Endothelial cell of umbilical vein (primary cell): ENCODE measurements at regions not wholly inside any gene's neighbourhood (a gene's known extent, or its start where the extent isn't known, plus 50 kb on each side); places are given as distances from the start of the nearest gene placed in this dataset.

Source experiments
- BruUV-seq: library from RNA; stranded (reverse); fragments of 400-500 nt; replicated peaks from 2 replicates; lab custom pipeline; 2021; lab: Mats Ljungman, UMichigan
- CTCF ChIA-PET: fragments of 300-600, 350-600 bp; sonication (Branson Sonifier 250); formaldehyde crosslinking; loops from one replicate; lab custom pipeline; 2021; ENCODE audit warnings: antibody characterized with exemption, inconsistent platforms; lab: Charles Lee
- POLR2A ChIA-PET: fragments of 300-600, 350-600 bp; sonication (Branson Sonifier 250); formaldehyde crosslinking; loops from one replicate; lab custom pipeline; 2021; ENCODE audit warnings: antibody characterized with exemption, inconsistent platforms; lab: Charles Lee
- DNase-seq: peaks from one replicate; pipeline ENCODE4 v3.0.0-alpha.2; 2011; ENCODE audit warnings: low read depth, low spot score
- FAIRE-seq: peaks from 2 replicates; lab custom pipeline; 2011; peaks lifted over from hg19 to GRCh38; lab: Jason Lieb, UNC
- H2AFZ ChIP-seq: 2 replicates; pipeline ENCODE4 v1.6.0; 2012; ENCODE audit warnings: low read depth, low read length, control low read depth, inconsistent platforms
- H3K27ac ChIP-seq: 2 replicates; pipeline ENCODE4 v1.5.1; 2011; ENCODE audit warnings: low read depth, mild to moderate bottlenecking, control low read depth, low read length, moderate library complexity; ENCODE audit not compliant: insufficient read depth
- H3K27me3 ChIP-seq, 2 experiments: 2 replicates each; pipeline versions ENCODE4 v1.6.0 to v1.6.1; 2011; ENCODE audit warnings: low read length in 2 of 2, mixed read lengths in 1 of 2; ENCODE audit not compliant: control insufficient read depth in 2 of 2, insufficient read depth in 2 of 2
- H3K36me3 ChIP-seq, 2 experiments: 2 replicates in 1 of 2; 3 replicates in 1 of 2; pipeline ENCODE4 v1.5.1; 2011; ENCODE audit warnings: low read length in 2 of 2, mild to moderate bottlenecking in 1 of 2, moderate library complexity in 1 of 2; ENCODE audit not compliant: control insufficient read depth in 2 of 2, insufficient read depth in 2 of 2; ENCODE audit errors: extremely low read depth in 1 of 2
- H3K4me1 ChIP-seq: 3 replicates; pipeline ENCODE4 v1.5.1; 2011; ENCODE audit warnings: mild to moderate bottlenecking, low read length; ENCODE audit not compliant: control insufficient read depth, insufficient read depth; ENCODE audit errors: extremely low read depth
- H3K4me2 ChIP-seq: 2 replicates; pipeline ENCODE4 v1.6.1; 2011; ENCODE audit warnings: low read length, control low read depth, mixed read lengths; ENCODE audit not compliant: insufficient read depth
- H3K4me3 ChIP-seq, 3 experiments: fragments of 200-600 bp in 1 of 3; sonication (generic), shearing (Covaris generic) in 1 of 3; replicated peaks in 1 of 3; 2 replicates each; pipeline ENCODE4 v1.5.1; 2011 to 2016; ENCODE audit warnings: control low read depth in 3 of 3, low read length in 3 of 3, mild to moderate bottlenecking in 2 of 3, inconsistent platforms in 1 of 3, low read depth in 1 of 3, moderate library complexity in 1 of 3; ENCODE audit not compliant: insufficient read depth in 1 of 3
- H3K79me2 ChIP-seq: 2 replicates; pipeline ENCODE4 v1.6.0; 2012; ENCODE audit warnings: low read length, inconsistent platforms; ENCODE audit not compliant: control insufficient read depth, insufficient read depth
- H3K9ac ChIP-seq: replicated peaks from 2 replicates; pipeline ENCODE3; 2011; ENCODE audit warnings: low read length, control low read depth; ENCODE audit not compliant: insufficient read depth; ENCODE audit errors: extremely low read depth
- H3K9me1 ChIP-seq: replicated peaks from 3 replicates; pipeline ENCODE4 v1.6.0; 2011; ENCODE audit warnings: mild to moderate bottlenecking, low read length; ENCODE audit not compliant: control insufficient read depth, insufficient read depth; ENCODE audit errors: extremely low read depth
- H3K9me3 ChIP-seq: replicated peaks from 2 replicates; pipeline ENCODE4 v1.5.1; 2012; ENCODE audit warnings: low read length, inconsistent platforms; ENCODE audit not compliant: control insufficient read depth, insufficient read depth
- H4K20me1 ChIP-seq: replicated peaks from 2 replicates; pipeline ENCODE3; 2011; ENCODE audit warnings: mild to moderate bottlenecking, low read length; ENCODE audit not compliant: control insufficient read depth, insufficient read depth; ENCODE audit errors: extremely low read depth
- EZH2 ChIP-seq: IDR thresholded peaks from 2 replicates; pipeline ENCODE4 v1.6.1; 2012; ENCODE audit warnings: borderline replicate concordance, low read depth, mild to moderate bottlenecking, moderate library complexity, low read length, inconsistent platforms; ENCODE audit not compliant: severe bottlenecking
- FOS ChIP-seq: IDR thresholded peaks from 2 replicates; pipeline ENCODE4 v1.6.1; 2011; ENCODE audit warnings: mild to moderate bottlenecking, low read length, moderate library complexity, borderline replicate concordance; ENCODE audit not compliant: insufficient read depth
- GATA2 ChIP-seq: IDR thresholded peaks from 2 replicates; pipeline ENCODE4 v1.7.0; 2011; ENCODE audit warnings: low read depth, mild to moderate bottlenecking, moderate library complexity, mixed read lengths, low read length; ENCODE audit not compliant: insufficient read length, insufficient read depth
- JUN ChIP-seq: IDR thresholded peaks from 2 replicates; pipeline ENCODE4 v1.6.1; 2011; ENCODE audit warnings: borderline replicate concordance, low read depth; ENCODE audit not compliant: insufficient read length, insufficient read depth
- MYC ChIP-seq: IDR thresholded peaks from one replicate; pipeline ENCODE4 v1.6.1; 2011; ENCODE audit warnings: mild to moderate bottlenecking, low read depth, low read length
- POLR2A ChIP-seq: IDR thresholded peaks from 2 replicates; pipeline ENCODE4 v1.6.1; 2012; ENCODE audit warnings: low read depth, mild to moderate bottlenecking, control low read depth, low read length
- POLR2AphosphoS5 ChIP-seq: IDR thresholded peaks from 2 replicates; pipeline ENCODE4 v1.6.1; 2012; ENCODE audit warnings: low read depth, mild to moderate bottlenecking, control low read depth, low read length, moderate library complexity; ENCODE audit not compliant: insufficient read depth
- dilution Hi-C: fragments of 300-500 bp; cut with MboI; formaldehyde crosslinking; loops from one replicate; pipeline ENCODE4 v1.15.0; 2019; ENCODE audit warnings: low sequenced_read_pairs; ENCODE audit not compliant: extremely low pct_ligation_motif_present
- intact Hi-C: fragments of 100-400 bp; cut with micrococcal nuclease; formaldehyde crosslinking; loops from one replicate; pipeline ENCODE4 v1.10.0; 2022
- TF ChIP-seq, protein P1 (sequence below), 2 donors: IDR thresholded peaks; 1 replicate in 1 of 2; 2 replicates in 1 of 2; pipeline ENCODE4 v1.5.1; 2011; ENCODE audit warnings: low read length in 2 of 2, mild to moderate bottlenecking in 2 of 2, moderate library complexity in 2 of 2, control low read depth in 1 of 2, inconsistent platforms in 1 of 2, low read depth in 1 of 2; ENCODE audit not compliant: insufficient read depth in 1 of 2; ENCODE audit errors: extremely low read depth in 1 of 2
- TF ChIP-seq, protein P2 (sequence below): IDR thresholded peaks from 2 replicates; pipeline ENCODE4 v1.6.1; 2011; ENCODE audit not compliant: insufficient read depth, insufficient read length

DNA sequence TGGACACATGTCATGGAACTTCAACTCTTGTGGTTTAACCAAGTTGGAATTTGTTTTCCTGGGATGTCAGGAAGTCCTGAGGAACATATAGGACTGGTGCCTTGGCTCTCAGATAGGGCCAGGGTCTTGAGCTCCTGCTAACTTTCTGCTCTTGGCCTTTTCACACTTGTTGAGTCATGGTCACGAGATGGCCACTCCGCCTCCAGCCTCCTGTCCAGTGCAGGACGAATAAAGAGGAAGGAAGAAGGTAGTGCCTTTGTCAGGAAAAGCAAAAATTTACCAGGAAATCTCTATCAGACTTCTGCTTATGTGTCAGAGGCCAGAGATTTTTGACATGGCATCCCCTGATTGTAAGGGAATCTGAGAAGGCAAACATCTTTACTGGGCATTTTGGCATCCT lies 89.1 kb upstream of the ARHGAP20 start:
- no peaks in the 10 kb centered on the region for H3K36me3 ChIP-seq
- H3K4me3 ChIP-seq: no peak overlapping the region
- intact Hi-C loops: no loop called here
- no TSS peak for BruUV-seq
- H3K4me2 ChIP-seq: no peak overlapping the region
- TF ChIP-seq, protein P1, sequence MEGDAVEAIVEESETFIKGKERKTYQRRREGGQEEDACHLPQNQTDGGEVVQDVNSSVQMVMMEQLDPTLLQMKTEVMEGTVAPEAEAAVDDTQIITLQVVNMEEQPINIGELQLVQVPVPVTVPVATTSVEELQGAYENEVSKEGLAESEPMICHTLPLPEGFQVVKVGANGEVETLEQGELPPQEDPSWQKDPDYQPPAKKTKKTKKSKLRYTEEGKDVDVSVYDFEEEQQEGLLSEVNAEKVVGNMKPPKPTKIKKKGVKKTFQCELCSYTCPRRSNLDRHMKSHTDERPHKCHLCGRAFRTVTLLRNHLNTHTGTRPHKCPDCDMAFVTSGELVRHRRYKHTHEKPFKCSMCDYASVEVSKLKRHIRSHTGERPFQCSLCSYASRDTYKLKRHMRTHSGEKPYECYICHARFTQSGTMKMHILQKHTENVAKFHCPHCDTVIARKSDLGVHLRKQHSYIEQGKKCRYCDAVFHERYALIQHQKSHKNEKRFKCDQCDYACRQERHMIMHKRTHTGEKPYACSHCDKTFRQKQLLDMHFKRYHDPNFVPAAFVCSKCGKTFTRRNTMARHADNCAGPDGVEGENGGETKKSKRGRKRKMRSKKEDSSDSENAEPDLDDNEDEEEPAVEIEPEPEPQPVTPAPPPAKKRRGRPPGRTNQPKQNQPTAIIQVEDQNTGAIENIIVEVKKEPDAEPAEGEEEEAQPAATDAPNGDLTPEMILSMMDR (IDR thresholded peaks at IDR 0.05; ENCODE audit: extremely low read depth in 1 of 2, insufficient read depth in 1 of 2, low read depth in 1 of 2, low read length in 2 of 2): no peak
- peak; percentile 50 for TF ChIP-seq GATA2
- TF ChIP-seq MYC: no peak
- TF ChIP-seq, protein P2, sequence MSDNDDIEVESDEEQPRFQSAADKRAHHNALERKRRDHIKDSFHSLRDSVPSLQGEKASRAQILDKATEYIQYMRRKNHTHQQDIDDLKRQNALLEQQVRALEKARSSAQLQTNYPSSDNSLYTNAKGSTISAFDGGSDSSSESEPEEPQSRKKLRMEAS: no peak
- TF ChIP-seq POLR2AphosphoS5: no peak
- TF ChIP-seq JUN: peak; percentile 47
- TF ChIP-seq FOS: peak; percentile 59
- no peak for TF ChIP-seq EZH2
- no peak for TF ChIP-seq POLR2A
- DNase-seq: peak; percentile 74
- no peaks in the 10 kb centered on the region for H3K79me2 ChIP-seq
- no peaks in the 10 kb centered on the region for H3K9me1 ChIP-seq
- FAIRE-seq: peak; percentile 91
- peak overlapping the region; percentile 77 for H3K27ac ChIP-seq
- peak overlapping the region; percentile 65 for H2AFZ ChIP-seq
- H3K9me3 ChIP-seq: no peaks in the 10 kb centered on the region
- H3K27me3 ChIP-seq: no peaks in the 10 kb centered on the region
- ChIA-PET POLR2A (no interaction called here), CTCF (no interaction called here)
- peaks cover 11% of the 10 kb centered on the region for H3K4me1 ChIP-seq
- no peaks in the 10 kb centered on the region for H4K20me1 ChIP-seq
- no peak overlapping the region for H3K9ac ChIP-seq
- dilution Hi-C loops: no loop called here
